Hepatocyte (in vitro differentiated cells): ENCODE measurements at regions not wholly inside any gene's neighbourhood (a gene's known extent, or its start where the extent isn't known, plus 50 kb on each side); places are given as distances from the start of the nearest gene placed in this dataset.

Experiments
- EZH2 ChIP-seq: fragments of 200-600 bp; sonication (generic); IDR thresholded peaks from 2 replicates; pipeline ENCODE4 v1.6.1; 2016; ENCODE audit warnings: antibody characterized with exemption, mild to moderate bottlenecking, borderline replicate concordance
- EZH2phosphoT487 ChIP-seq: fragments of 200-600 bp; sonication (generic); IDR thresholded peaks from one replicate; pipeline ENCODE4 v1.6.1; 2018; ENCODE audit warnings: antibody characterized with exemption, mild to moderate bottlenecking, low read depth, moderate library complexity; ENCODE audit not compliant: unreplicated experiment, severe bottlenecking
- TF ChIP-seq, protein P1 (sequence below): fragments of 200-600 bp; sonication (generic); IDR thresholded peaks from 2 replicates; pipeline ENCODE4 v1.5.1; 2016; ENCODE audit warnings: antibody characterized with exemption, mild to moderate bottlenecking; ENCODE audit not compliant: poor library complexity

GRCh38 chr12:90729736-90730135 lies 225.2 kb downstream of the CCER1 start:
- TF ChIP-seq, protein P1, sequence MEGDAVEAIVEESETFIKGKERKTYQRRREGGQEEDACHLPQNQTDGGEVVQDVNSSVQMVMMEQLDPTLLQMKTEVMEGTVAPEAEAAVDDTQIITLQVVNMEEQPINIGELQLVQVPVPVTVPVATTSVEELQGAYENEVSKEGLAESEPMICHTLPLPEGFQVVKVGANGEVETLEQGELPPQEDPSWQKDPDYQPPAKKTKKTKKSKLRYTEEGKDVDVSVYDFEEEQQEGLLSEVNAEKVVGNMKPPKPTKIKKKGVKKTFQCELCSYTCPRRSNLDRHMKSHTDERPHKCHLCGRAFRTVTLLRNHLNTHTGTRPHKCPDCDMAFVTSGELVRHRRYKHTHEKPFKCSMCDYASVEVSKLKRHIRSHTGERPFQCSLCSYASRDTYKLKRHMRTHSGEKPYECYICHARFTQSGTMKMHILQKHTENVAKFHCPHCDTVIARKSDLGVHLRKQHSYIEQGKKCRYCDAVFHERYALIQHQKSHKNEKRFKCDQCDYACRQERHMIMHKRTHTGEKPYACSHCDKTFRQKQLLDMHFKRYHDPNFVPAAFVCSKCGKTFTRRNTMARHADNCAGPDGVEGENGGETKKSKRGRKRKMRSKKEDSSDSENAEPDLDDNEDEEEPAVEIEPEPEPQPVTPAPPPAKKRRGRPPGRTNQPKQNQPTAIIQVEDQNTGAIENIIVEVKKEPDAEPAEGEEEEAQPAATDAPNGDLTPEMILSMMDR, result no peak
- TF ChIP-seq EZH2, result no peak
- TF ChIP-seq EZH2phosphoT487, result no peak
